ENCODE measurements at regions not wholly inside any gene's neighbourhood (a gene's known extent, or its start where the extent isn't known, plus 50 kb on each side); places are given as distances from the start of the nearest gene placed in this dataset.

DNA sequence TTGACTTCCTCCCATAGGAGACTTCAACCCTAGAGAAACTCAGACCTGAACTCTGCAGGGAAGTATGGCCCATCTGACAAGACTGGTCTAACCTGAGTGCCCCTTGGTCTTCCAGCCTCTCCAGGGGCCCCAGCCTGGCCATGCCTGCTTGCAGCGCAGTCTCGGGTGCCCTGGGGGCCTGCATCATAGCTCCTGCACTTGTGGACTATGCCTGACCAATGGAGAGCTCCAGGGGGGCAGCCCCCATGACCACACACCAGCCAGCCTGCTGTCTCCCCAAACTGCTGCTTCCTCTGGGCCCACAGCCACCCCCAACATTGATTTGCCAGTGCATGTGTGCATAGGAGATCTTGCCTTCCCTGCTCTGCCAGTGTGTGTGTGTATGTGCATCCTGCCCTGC is 608.6 kb upstream of the MARCKS start:
- TF ChIP-seq, protein P1, sequence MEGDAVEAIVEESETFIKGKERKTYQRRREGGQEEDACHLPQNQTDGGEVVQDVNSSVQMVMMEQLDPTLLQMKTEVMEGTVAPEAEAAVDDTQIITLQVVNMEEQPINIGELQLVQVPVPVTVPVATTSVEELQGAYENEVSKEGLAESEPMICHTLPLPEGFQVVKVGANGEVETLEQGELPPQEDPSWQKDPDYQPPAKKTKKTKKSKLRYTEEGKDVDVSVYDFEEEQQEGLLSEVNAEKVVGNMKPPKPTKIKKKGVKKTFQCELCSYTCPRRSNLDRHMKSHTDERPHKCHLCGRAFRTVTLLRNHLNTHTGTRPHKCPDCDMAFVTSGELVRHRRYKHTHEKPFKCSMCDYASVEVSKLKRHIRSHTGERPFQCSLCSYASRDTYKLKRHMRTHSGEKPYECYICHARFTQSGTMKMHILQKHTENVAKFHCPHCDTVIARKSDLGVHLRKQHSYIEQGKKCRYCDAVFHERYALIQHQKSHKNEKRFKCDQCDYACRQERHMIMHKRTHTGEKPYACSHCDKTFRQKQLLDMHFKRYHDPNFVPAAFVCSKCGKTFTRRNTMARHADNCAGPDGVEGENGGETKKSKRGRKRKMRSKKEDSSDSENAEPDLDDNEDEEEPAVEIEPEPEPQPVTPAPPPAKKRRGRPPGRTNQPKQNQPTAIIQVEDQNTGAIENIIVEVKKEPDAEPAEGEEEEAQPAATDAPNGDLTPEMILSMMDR (IDR thresholded peaks at IDR 0.05): no peak
- TF ChIP-seq EP300 (IDR thresholded peaks at IDR 0.05) (no peak), POLR2A (IDR thresholded peaks at IDR 0.05) (no peak)

All from ovary (tissue), 3 donors.